Lower leg skin (tissue), 3 donors: ENCODE measurements at regions not wholly inside any gene's neighbourhood (a gene's known extent, or its start where the extent isn't known, plus 50 kb on each side); places are given as distances from the start of the nearest gene placed in this dataset.

ENCODE experiments used
- POLR2A ChIP-seq, 2 donors: fragments of 450-650 bp; IDR thresholded peaks; one replicate each; pipeline ENCODE4 v1.6.1; 2016 to 2017; ENCODE audit warnings: antibody characterized with exemption in 2 of 2, mild to moderate bottlenecking in 1 of 2, moderate library complexity in 1 of 2
- TF ChIP-seq, protein P1 (sequence below), 3 donors: fragments of 450-650 bp; IDR thresholded peaks; one replicate each; pipeline ENCODE4 v1.5.1; 2016; ENCODE audit warnings: antibody characterized with exemption in 3 of 3, mild to moderate bottlenecking in 3 of 3, moderate library complexity in 2 of 3

DNA sequence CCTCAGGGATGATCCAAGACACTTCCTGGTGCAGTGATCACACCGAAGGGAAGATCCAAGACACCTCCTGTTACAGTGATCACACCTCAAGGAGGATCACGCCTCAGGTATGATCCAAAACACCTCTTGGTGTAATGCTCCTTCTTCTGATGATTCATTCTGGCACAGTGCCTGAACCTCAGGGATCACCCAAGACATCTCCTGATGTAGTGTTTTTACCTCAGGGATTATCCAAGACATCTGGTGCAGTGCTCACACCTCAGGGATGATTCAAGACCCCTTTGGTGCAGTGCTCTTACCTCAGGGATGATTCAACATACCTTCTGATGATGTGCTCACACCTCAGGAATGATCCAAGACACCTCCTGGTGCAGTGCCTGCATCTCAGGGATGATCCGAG is 124.4 kb downstream of the ASB1 start:
- TF ChIP-seq, protein P1, sequence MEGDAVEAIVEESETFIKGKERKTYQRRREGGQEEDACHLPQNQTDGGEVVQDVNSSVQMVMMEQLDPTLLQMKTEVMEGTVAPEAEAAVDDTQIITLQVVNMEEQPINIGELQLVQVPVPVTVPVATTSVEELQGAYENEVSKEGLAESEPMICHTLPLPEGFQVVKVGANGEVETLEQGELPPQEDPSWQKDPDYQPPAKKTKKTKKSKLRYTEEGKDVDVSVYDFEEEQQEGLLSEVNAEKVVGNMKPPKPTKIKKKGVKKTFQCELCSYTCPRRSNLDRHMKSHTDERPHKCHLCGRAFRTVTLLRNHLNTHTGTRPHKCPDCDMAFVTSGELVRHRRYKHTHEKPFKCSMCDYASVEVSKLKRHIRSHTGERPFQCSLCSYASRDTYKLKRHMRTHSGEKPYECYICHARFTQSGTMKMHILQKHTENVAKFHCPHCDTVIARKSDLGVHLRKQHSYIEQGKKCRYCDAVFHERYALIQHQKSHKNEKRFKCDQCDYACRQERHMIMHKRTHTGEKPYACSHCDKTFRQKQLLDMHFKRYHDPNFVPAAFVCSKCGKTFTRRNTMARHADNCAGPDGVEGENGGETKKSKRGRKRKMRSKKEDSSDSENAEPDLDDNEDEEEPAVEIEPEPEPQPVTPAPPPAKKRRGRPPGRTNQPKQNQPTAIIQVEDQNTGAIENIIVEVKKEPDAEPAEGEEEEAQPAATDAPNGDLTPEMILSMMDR (IDR thresholded peaks at IDR 0.05) = no peak
- no peak for TF ChIP-seq POLR2A (IDR thresholded peaks at IDR 0.05)
